Suprapubic skin (tissue), 4 donors: ENCODE measurements at regions not wholly inside any gene's neighbourhood (a gene's known extent, or its start where the extent isn't known, plus 50 kb on each side); places are given as distances from the start of the nearest gene placed in this dataset.

Experiments
- DNase-seq, 2 donors: peaks; one replicate each; pipeline ENCODE4 v3.0.0-alpha.2; 2019; ENCODE audit warnings: low spot score in 2 of 2
- H3K27ac ChIP-seq: fragments of 200-600 bp; sonication (generic); one replicate; pipeline ENCODE4 v1.5.1; 2019
- H3K27me3 ChIP-seq: fragments of 200-600 bp; sonication (generic); one replicate; pipeline ENCODE4 v1.5.1; 2019
- H3K36me3 ChIP-seq: fragments of 200-600 bp; sonication (generic); one replicate; pipeline ENCODE4 v1.5.1; 2019
- H3K4me1 ChIP-seq: fragments of 200-600 bp; sonication (generic); one replicate; pipeline ENCODE4 v1.5.1; 2019
- H3K4me3 ChIP-seq: fragments of 200-600 bp; sonication (generic); one replicate; pipeline ENCODE4 v1.5.1; 2019; ENCODE audit warnings: mild to moderate bottlenecking
- H3K9me3 ChIP-seq: fragments of 200-600 bp; sonication (generic); one replicate; pipeline ENCODE4 v1.5.1; 2019
- CTCF ChIP-seq, 2 donors: fragments of 200-600 bp in 1 of 2; fragments of 450-650 bp in 1 of 2; sonication (generic) in 1 of 2; IDR thresholded peaks; one replicate each; pipeline ENCODE4 v1.5.1; 2016 to 2019; ENCODE audit warnings: antibody characterized with exemption in 2 of 2, mild to moderate bottlenecking in 1 of 2, moderate library complexity in 1 of 2
- EP300 ChIP-seq: sonication (generic); formaldehyde crosslinking; IDR thresholded peaks from one replicate; pipeline ENCODE4 v1.6.1; 2017; ENCODE audit warnings: antibody characterized with exemption
- POLR2A ChIP-seq, 2 donors: fragments of 450-650 bp; IDR thresholded peaks; one replicate each; pipeline ENCODE4 v1.6.1; 2017; ENCODE audit warnings: antibody characterized with exemption in 2 of 2, mild to moderate bottlenecking in 2 of 2, moderate library complexity in 2 of 2
- POLR2AphosphoS5 ChIP-seq, 3 donors: sonication (generic); formaldehyde crosslinking; IDR thresholded peaks; one replicate each; pipeline ENCODE4 v1.6.1; 2017; ENCODE audit warnings: antibody characterized with exemption in 3 of 3
- WGBS: methylation state at CpG from one replicate; pipeline ENCODE4 v1.1.5; 2018; 5-methylcytosine and 5-hydroxymethylcytosine counted together

- Histone ChIP-seq H3K36me3 (no peaks in the 10 kb centered on the region), H3K4me1 (no peaks in the 10 kb centered on the region), H3K27ac (no peak overlapping the region), H3K9me3 (no peaks in the 10 kb centered on the region), H3K4me3 (no peak overlapping the region), H3K27me3 (peaks cover 12% of the 10 kb centered on the region)
- DNase-seq, result no peak
- 71% methylated on average over 3 of the region's 6 CpGs for WGBS
- TF ChIP-seq CTCF (IDR thresholded peaks at IDR 0.05) (no peak), POLR2AphosphoS5 (IDR thresholded peaks at IDR 0.05) (no peak), POLR2A (IDR thresholded peaks at IDR 0.05) (no peak), EP300 (no peak)
These were observed 70.7 kb upstream of the PRSS58 start for GRCh38 chr7:142328551-142328950.

GRCh38 chr7:142327628-142328405, 70.0 kb upstream of the PRSS58 start:
- no peak overlapping the region for H3K27ac ChIP-seq
- 53% methylated on average over 10 of the region's 11 CpGs for WGBS

GRCh38 chr7:142323706-142324105, 65.8 kb upstream of the PRSS58 start:
- WGBS, result 8% methylated on average over 4 of the region's 4 CpGs
- Histone ChIP-seq H3K36me3 (no peaks in the 10 kb centered on the region), H3K4me1 (no peaks in the 10 kb centered on the region), H3K27me3 (peaks cover 3% of the 10 kb centered on the region), H3K9me3 (no peaks in the 10 kb centered on the region), H3K4me3 (no peak overlapping the region), H3K27ac (no peak overlapping the region)
- TF ChIP-seq POLR2AphosphoS5 (IDR thresholded peaks at IDR 0.05), result no peak
- TF ChIP-seq CTCF (IDR thresholded peaks at IDR 0.05), result peak in 1 of 2 donors; percentile 32
- TF ChIP-seq EP300, result no peak
- no peak for TF ChIP-seq POLR2A (IDR thresholded peaks at IDR 0.05)
- no peak for DNase-seq

More at GRCh38 chr7:142327628-142328405, 70.0 kb upstream of the PRSS58 start:
- Histone ChIP-seq H3K27me3 (peaks cover 12% of the 10 kb centered on the region), H3K36me3 (no peaks in the 10 kb centered on the region), H3K4me1 (no peaks in the 10 kb centered on the region), H3K9me3 (no peaks in the 10 kb centered on the region), H3K4me3 (no peak overlapping the region)
- TF ChIP-seq POLR2AphosphoS5 (IDR thresholded peaks at IDR 0.05), result no peak
- no peak for TF ChIP-seq EP300
- TF ChIP-seq POLR2A (IDR thresholded peaks at IDR 0.05), result no peak
- TF ChIP-seq CTCF (IDR thresholded peaks at IDR 0.05), result no peak
- DNase-seq, result no peak

- H3K27me3 ChIP-seq, result no peaks in the 10 kb centered on the region
- H3K9me3 ChIP-seq, result no peaks in the 10 kb centered on the region
- H3K36me3 ChIP-seq, result no peaks in the 10 kb centered on the region
- H3K27ac ChIP-seq, result no peak overlapping the region
- WGBS, result 84% methylated on average over 7 of the region's 7 CpGs
- H3K4me3 ChIP-seq, result no peak overlapping the region
- no peaks in the 10 kb centered on the region for H3K4me1 ChIP-seq
- no peak for DNase-seq
- no peak for TF ChIP-seq EP300
- no peak for TF ChIP-seq POLR2AphosphoS5 (IDR thresholded peaks at IDR 0.05)
These were observed 63.5 kb upstream of the PRSS58 start for GRCh38 chr7:142321391-142321790.

GRCh38 chr7:142320883-142321282, 63.0 kb upstream of the PRSS58 start:
- Histone ChIP-seq H3K27me3 (no peaks in the 10 kb centered on the region), H3K4me3 (no peak overlapping the region), H3K9me3 (no peaks in the 10 kb centered on the region), H3K4me1 (no peaks in the 10 kb centered on the region), H3K36me3 (no peaks in the 10 kb centered on the region), H3K27ac (no peak overlapping the region)
- WGBS, result 71% methylated on average over 2 of the region's 2 CpGs
- TF ChIP-seq POLR2AphosphoS5 (IDR thresholded peaks at IDR 0.05) (no peak), EP300 (no peak), POLR2A (IDR thresholded peaks at IDR 0.05) (no peak), CTCF (IDR thresholded peaks at IDR 0.05) (no peak)
- no peak for DNase-seq
